GM19455 (cell line): ENCODE measurements at regions not wholly inside any gene's neighbourhood (a gene's known extent, or its start where the extent isn't known, plus 50 kb on each side); places are given as distances from the start of the nearest gene placed in this dataset.
A peak's percentile ranks its signal among the peaks of the same experiment; 100 is the strongest.

Experiments used
- ATAC-seq: cut with Tn5 transposase; IDR thresholded peaks from one replicate; pipeline ENCODE4 v1.9.1; 2021; ENCODE audit not compliant: unreplicated experiment

GRCh38 chr2:150627526-150627925 is 140.1 kb upstream of the RND3 start:
- no peak for ATAC-seq

DNA sequence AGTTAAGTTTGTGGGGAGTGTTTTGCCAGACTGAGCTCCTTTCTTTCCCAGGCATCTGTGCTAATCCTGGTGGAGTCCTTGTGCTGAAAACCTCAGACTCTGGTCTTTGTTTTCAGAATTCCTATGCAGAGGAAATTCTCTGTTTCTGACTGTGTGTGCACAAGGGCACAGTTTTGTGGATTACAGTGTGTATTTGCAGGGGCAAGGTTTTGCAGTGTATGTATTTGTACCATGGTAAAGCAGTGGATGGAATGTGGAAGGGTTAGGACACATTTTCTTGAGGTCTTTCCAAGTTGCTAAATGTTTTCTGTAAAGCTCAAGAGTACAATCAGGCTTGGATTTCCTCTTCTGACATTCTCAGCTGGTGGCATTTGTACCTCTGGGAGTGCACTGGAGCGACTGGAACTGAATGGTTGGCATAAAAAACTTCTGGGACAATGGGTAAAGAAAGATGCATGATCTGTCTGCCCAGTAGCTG is 139.5 kb upstream of the RND3 start:
- no peak for ATAC-seq

GRCh38 chr2:150625741-150626140 is 138.3 kb upstream of the RND3 start:
- no peak for ATAC-seq

- ATAC-seq = no peak
These were observed 137.8 kb upstream of the RND3 start for GRCh38 chr2:150625303-150625702.

DNA sequence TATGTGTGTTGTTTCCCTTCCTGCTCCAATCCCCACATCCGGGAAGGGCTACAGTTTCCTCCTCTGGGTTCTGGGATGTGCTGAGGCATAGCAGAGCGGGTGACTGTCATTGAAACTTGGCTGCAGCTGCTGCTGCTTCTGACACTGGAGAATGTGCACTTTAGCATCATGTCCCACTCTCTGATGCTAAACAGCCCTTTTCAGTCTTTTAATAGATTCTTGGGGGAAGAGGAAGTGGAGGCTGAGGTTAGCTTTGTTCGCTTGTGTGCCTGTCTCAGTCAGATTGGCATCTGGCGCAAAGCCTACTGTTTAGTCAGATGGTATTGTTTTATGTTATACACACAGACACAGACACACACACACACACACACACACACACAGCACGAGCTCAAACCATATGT is 136.5 kb upstream of the RND3 start:
- no peak for ATAC-seq

- no peak for ATAC-seq
These were observed 134.2 kb upstream of the RND3 start for GRCh38 chr2:150621526-150622213.

DNA sequence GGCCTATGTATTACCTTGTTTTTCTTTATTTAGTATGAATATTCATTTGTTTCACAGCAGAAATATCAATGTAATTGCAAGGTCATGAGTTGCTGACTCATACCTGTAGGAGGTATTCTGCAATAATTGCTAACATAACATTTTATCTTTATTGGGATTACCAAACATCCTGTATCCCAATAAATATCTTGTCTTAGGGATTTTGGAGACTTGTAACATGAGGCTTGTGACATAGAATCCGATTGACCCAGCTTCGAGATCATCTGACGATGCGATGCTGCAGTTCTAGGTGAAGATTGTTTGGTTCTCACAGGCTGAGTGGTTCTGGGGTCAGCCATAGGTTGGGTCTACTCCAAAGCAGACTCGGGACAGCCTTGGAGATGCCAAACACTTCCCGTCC is 133.4 kb upstream of the RND3 start:
- no peak for ATAC-seq

DNA sequence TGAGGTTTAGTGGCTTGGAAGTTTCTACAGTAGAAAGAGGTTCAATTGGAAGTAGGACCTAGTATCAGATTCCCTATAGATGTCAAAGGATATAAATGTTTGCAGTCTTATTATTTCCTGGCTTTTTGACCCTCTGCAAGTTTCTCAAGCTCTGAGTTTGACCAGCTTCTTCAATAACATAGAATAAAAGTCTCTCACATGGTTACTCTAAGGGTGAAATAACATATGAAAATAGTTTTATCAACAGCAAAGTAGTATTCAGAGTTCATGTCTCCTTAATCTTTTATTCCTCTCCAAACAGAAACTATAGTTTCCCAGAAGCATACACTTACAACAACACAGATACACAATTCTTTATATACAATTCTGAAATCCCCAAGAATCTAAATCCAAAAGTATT is 132.9 kb upstream of the RND3 start:
- ATAC-seq = no peak

GRCh38 chr2:150619607-150620330 is 132.3 kb upstream of the RND3 start:
- ATAC-seq = no peak

GRCh38 chr2:150618245-150618895 is 130.9 kb upstream of the RND3 start:
- ATAC-seq = no peak

GRCh38 chr2:150617351-150617978 is 130.0 kb upstream of the RND3 start:
- no peak for ATAC-seq

DNA sequence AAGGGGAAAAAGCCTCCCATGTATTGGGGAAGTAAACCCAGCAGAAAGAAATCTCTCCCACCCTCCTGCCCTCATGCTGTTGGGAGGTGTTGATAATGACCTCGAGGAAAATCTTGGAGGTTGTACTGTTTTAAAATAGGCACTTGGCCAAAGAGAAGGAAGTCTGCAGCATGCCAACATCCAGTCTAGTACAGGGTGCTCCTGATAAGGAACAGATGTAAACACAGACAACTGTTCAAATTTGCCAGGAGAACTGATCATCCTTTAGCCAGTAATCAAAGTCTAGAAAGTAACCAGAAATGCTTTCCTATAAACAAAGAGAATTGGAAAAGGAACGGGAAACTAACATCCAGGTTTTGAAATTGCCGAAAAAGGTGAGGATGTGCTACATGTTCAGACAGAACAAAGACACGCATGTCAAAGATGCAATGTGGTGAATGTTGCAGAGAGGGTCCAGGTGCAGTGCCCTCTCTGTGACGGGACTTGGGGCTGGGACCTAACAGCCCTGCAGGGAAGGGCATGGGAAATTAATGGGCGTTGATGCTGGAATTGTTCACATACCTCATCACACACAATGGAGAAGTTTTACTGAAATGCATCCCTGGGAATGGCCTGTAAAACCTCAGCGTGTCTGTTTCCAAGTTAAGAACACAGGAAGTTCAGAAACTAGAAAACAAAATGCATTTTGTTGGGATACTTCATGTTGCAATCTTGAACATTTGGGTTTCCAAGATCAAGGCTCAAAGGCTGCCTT is 125.7 kb upstream of the RND3 start:
- no peak for ATAC-seq

DNA sequence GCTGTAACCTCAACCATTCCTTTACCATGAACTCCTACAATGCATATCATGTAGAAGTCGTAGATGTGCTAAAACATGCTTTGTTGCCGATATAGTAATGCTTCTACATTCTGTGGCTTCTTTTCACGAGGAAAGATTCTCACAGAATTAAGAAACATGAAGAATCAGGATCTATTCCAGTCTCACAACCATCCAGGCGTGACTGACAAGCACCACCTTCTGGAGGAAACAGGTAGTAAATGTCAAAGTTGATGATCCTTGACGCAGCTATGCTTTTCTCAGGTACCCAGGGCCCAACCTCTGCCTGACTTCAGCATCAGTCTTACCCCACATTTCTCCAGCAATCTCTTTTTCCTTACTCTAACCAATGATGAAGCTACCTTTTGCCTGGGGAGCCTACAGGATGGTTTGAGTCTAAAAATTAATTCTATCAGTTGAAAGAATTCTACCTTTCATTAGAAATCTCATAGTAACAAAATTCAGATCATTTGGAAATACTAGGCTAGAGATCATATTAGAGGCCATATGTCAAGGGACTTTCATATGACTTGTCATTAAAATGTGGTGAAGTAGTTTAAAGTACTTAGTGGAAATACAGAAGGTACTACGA is 123.3 kb upstream of the RND3 start:
- ATAC-seq = peak; percentile 61

DNA sequence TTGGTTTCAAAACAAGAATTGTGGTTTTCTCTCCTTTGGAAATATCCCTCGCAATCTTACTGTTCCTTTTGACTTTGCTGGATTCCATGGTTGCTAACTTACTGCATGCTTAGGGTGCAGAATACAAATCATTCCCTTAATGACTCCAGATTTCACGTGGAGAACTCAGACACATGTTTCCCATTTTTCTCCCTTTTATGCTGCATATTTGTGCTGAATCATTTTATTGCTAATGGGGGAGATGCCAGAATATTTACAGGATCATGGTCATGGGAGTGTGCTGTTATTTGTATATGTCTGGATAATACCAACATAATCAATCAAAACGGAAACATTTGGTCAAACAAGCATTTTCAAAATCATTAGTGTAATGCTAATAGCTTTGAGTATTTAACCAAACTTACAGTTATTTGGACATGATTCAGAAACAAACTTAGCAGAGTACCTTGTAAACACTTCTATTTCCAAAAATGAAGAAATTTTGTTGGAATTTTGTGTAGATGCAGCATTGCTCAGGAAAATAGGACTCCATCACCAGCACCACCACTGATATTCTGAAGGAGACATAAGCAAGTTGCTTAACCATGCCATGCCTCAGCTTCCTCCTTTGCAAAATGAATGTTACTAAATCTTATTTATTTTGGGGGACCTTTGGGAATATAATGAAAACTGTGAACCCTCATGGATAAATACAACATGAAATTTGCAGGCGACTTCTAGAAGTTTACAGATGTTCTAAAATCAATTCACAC is 122.5 kb upstream of the RND3 start:
- no peak for ATAC-seq

DNA sequence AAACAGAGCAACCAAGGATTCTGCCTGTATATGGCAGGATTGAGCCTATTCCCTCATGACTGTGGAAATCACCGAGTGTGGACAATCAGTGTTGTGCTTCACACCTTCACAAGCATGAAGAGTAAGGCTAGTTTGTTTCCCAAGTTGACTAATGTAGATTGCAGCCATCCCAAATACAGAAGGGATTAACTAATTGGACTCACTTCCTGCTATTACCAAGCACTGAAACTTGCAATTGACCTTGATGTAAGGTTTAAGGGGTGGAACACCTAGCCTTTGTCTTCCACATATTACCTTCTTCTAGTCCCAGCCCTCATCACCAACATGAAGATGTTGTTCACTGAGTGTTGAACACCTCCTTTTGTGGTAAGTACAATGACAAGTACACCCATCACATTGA is 120.9 kb upstream of the RND3 start:
- no peak for ATAC-seq

- ATAC-seq = no peak
These were observed 119.9 kb upstream of the RND3 start for GRCh38 chr2:150607390-150607811.

DNA sequence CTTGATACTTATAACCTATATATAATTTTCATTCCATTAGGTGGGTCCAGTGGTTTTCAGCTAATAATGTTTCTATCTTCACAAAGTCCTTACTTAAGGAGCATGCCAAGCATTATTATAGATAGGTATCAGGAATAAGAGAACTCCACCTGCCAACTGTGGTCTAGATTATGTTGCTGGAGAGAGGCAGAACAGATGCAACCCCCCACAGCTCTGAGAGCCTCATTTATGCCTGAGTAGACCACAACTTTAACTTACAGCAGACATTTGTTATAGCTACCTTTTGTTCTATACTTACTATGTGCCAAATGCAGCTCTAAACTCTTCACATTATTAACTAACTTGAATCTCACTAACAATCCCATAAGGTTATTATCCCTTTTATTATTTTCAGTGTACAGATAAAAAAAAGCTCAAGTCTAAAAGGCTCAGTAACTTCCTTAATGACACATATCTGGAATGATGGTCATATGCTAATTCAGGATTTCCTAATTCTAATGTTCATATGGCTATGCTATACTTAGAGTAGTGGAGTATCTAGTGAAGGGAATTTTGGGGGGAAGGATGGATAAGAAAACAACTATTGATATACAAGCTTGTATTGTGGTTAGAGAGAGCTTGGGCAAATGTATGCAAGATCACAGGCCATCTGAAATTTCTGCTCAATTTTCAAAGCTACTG is 119.1 kb upstream of the RND3 start:
- no peak for ATAC-seq

GRCh38 chr2:150605664-150606063 is 118.2 kb upstream of the RND3 start:
- no peak for ATAC-seq
